CD14-positive monocyte (primary cell): ENCODE measurements at regions not wholly inside any gene's neighbourhood (a gene's known extent, or its start where the extent isn't known, plus 50 kb on each side); places are given as distances from the start of the nearest gene placed in this dataset.

Experiments used
- DNase-seq, 3 donors: peaks; one replicate each; pipeline ENCODE4 v3.0.0-alpha.2; 2011 to 2022
- H2AFZ ChIP-seq: 2 replicates; pipeline ENCODE4 v1.6.0; 2012; ENCODE audit warnings: mild to moderate bottlenecking, low read depth, low read length, inconsistent platforms; ENCODE audit not compliant: insufficient read depth, poor library complexity, severe bottlenecking
- H3K27ac ChIP-seq, 2 donors: 1 replicate in 1 of 2; 2 replicates in 1 of 2; pipeline ENCODE4 v1.5.1; 2012 to 2013; ENCODE audit warnings: low read length in 2 of 2, control low read depth in 1 of 2, inconsistent platforms in 1 of 2, low read depth in 1 of 2, mild to moderate bottlenecking in 1 of 2
- H3K27me3 ChIP-seq, 2 donors: one replicate each; pipeline versions ENCODE4 v1.6.0 to v1.6.1; 2011 to 2013; ENCODE audit warnings: low read length in 2 of 2; ENCODE audit not compliant: control insufficient read depth in 2 of 2, insufficient read depth in 2 of 2
- H3K36me3 ChIP-seq, 2 donors: replicated peaks in 1 of 2; 1 replicate in 1 of 2; 2 replicates in 1 of 2; pipeline versions ENCODE4 v1.5.1 to v1.6.1; 2012 to 2013; ENCODE audit warnings: low read length in 2 of 2, control low read depth in 1 of 2, inconsistent platforms in 1 of 2, mild to moderate bottlenecking in 1 of 2; ENCODE audit not compliant: insufficient read depth in 2 of 2, control insufficient read depth in 1 of 2
- H3K4me1 ChIP-seq, 2 donors: 1 replicate in 1 of 2; 2 replicates in 1 of 2; pipeline versions ENCODE4 v1.5.1 to v1.6.1; 2012 to 2013; ENCODE audit warnings: low read length in 2 of 2, control low read depth in 1 of 2, inconsistent platforms in 1 of 2, mild to moderate bottlenecking in 1 of 2, moderate library complexity in 1 of 2; ENCODE audit not compliant: insufficient read depth in 2 of 2, control insufficient read depth in 1 of 2
- H3K4me2 ChIP-seq: replicated peaks from 2 replicates; pipeline ENCODE3; 2012; ENCODE audit warnings: low read length, moderate library complexity, mild to moderate bottlenecking; ENCODE audit not compliant: poor library complexity, severe bottlenecking; ENCODE audit errors: extremely low read depth
- H3K4me3 ChIP-seq, 3 experiments: fragments of 200-600 bp in 1 of 3; sonication (generic) in 1 of 3; replicated peaks in 1 of 3; 1 replicate in 2 of 3; 2 replicates in 1 of 3; pipeline ENCODE4 v1.5.1; 2011 to 2013; ENCODE audit warnings: low read length in 3 of 3, mild to moderate bottlenecking in 3 of 3, control low read depth in 2 of 3, low read depth in 2 of 3, inconsistent platforms in 1 of 3, moderate library complexity in 1 of 3
- H3K79me2 ChIP-seq: 2 replicates; pipeline ENCODE4 v1.6.0; 2012; ENCODE audit warnings: mild to moderate bottlenecking, control low read depth, inconsistent platforms, low read length, moderate library complexity; ENCODE audit not compliant: insufficient read depth
- H3K9ac ChIP-seq: 2 replicates; pipeline ENCODE4 v1.6.0; 2017; ENCODE audit warnings: low read length, mild to moderate bottlenecking; ENCODE audit not compliant: insufficient read depth, poor library complexity, severe bottlenecking
- H3K9me3 ChIP-seq, 2 donors: replicated peaks in 1 of 2; 1 replicate in 1 of 2; 2 replicates in 1 of 2; pipeline versions ENCODE4 v1.5.1 to v1.6.1; 2012 to 2013; ENCODE audit warnings: low read length in 2 of 2, control low read depth in 1 of 2; ENCODE audit not compliant: control insufficient read depth in 1 of 2, insufficient read depth in 1 of 2
- H4K20me1 ChIP-seq: 2 replicates; pipeline ENCODE4 v1.6.0; 2012; ENCODE audit warnings: mild to moderate bottlenecking, low read length, control low read depth, moderate library complexity; ENCODE audit not compliant: insufficient read depth
- H3K27ac Mint-ChIP-seq, 7 donors: one replicate each; pipeline ENCODE4 v1.8.0; 2020; ENCODE audit warnings: mild to moderate bottlenecking in 7 of 7, mixed read lengths in 7 of 7, moderate library complexity in 6 of 7, inconsistent platforms in 2 of 7
- H3K27me3 Mint-ChIP-seq, 3 donors: one replicate each; pipeline ENCODE4 v1.8.0; 2021 to 2022; ENCODE audit warnings: low read depth in 3 of 3, mild to moderate bottlenecking in 3 of 3, mixed read lengths in 3 of 3, moderate library complexity in 3 of 3, inconsistent platforms in 1 of 3
- H3K36me3 Mint-ChIP-seq, 2 donors: one replicate each; pipeline ENCODE4 v1.8.0; 2020; ENCODE audit warnings: mixed read lengths in 2 of 2, inconsistent platforms in 1 of 2, mild to moderate bottlenecking in 1 of 2
- H3K4me1 Mint-ChIP-seq: one replicate; pipeline ENCODE4 v1.8.0; 2020; ENCODE audit warnings: mild to moderate bottlenecking, mixed read lengths
- H3K4me3 Mint-ChIP-seq, 2 donors: one replicate each; pipeline ENCODE4 v1.8.0; 2020; ENCODE audit warnings: mild to moderate bottlenecking in 2 of 2, mixed read lengths in 2 of 2, moderate library complexity in 1 of 2
- H3K9me3 Mint-ChIP-seq, 7 donors: one replicate each; pipeline ENCODE4 v1.8.0; 2020 to 2022; ENCODE audit warnings: mixed read lengths in 7 of 7, mild to moderate bottlenecking in 6 of 7, moderate library complexity in 6 of 7, inconsistent platforms in 2 of 7
- CTCF ChIP-seq: fragments of 200-600 bp; IDR thresholded peaks from one replicate; pipeline ENCODE4 v1.8.0; 2022; ENCODE audit warnings: antibody characterized with exemption, mild to moderate bottlenecking
- WGBS: methylation state at CpG from one replicate; pipeline ENCODE4 v1.1.5; 2013; ENCODE audit warnings: missing lambda C conversion rate; ENCODE audit not compliant: insufficient coverage; 5-methylcytosine and 5-hydroxymethylcytosine counted together
- intact Hi-C, 2 donors: fragments of 100-400 bp; cut with micrococcal nuclease; formaldehyde crosslinking; loops; one replicate each; pipeline versions ENCODE4 v1.15.0 to v1.15.1; 2023

- H3K9me3 ChIP-seq: peaks cover 0 to 8% of the 10 kb centered on the region in 2 donors
- H3K36me3 Mint-ChIP-seq: no peaks in the 10 kb centered on the region
- peaks cover 2 to 11% (median 4%) of the 10 kb centered on the region in 7 donors for H3K9me3 Mint-ChIP-seq
- H3K27me3 ChIP-seq: no peaks in the 10 kb centered on the region
- no peaks in the 10 kb centered on the region for H3K4me1 Mint-ChIP-seq
- no peak for TF ChIP-seq CTCF
- H2AFZ ChIP-seq: no peak overlapping the region
- H3K27ac ChIP-seq: no peak overlapping the region
- H3K9ac ChIP-seq: no peak overlapping the region
- H4K20me1 ChIP-seq: no peaks in the 10 kb centered on the region
- no peak overlapping the region for H3K27ac Mint-ChIP-seq
- H3K79me2 ChIP-seq: no peaks in the 10 kb centered on the region
- H3K36me3 ChIP-seq: no peaks in the 10 kb centered on the region
- no peaks in the 10 kb centered on the region for H3K4me1 ChIP-seq
- intact Hi-C loops: no loop called here
- no peak overlapping the region for H3K4me2 ChIP-seq
- no peak overlapping the region for H3K4me3 Mint-ChIP-seq
- no peak overlapping the region for H3K4me3 ChIP-seq
- peaks cover 0 to 1% (median 1%) of the 10 kb centered on the region in 3 donors for H3K27me3 Mint-ChIP-seq
- 95% methylated on average over 29 of the region's 29 CpGs for WGBS
- no peak for DNase-seq
Measured at GRCh38 chr2:84290537-84290936, 168.5 kb downstream of the SUCLG1 start.

DNA sequence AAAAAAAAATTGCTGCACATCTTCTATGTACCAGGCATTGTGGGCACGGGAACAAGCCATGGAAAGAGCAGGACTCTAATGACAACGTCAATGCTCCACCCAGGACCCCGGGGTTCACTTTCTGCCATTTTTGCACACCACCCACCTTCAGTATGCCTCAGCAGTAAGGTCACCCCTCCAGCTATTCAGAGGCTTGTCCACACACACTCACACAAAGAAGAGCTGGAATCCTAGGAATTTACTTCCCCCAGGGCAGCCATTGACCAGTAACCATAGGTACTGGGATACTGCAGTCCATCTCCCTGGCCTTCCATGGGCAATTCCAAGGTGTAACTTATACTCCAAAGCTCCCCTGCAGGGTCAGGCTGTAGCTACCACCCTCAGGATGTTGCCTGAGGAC, 170.8 kb downstream of the SUCLG1 start:
- Histone ChIP-seq H3K9ac (no peak overlapping the region), H3K36me3 (no peaks in the 10 kb centered on the region), H3K4me3 (no peak overlapping the region), H3K27me3 (no peaks in the 10 kb centered on the region), H2AFZ (no peak overlapping the region), H3K4me1 (no peaks in the 10 kb centered on the region), H3K79me2 (no peaks in the 10 kb centered on the region), H3K27ac (no peak overlapping the region), H3K4me2 (no peak overlapping the region), H4K20me1 (no peaks in the 10 kb centered on the region), H3K9me3 (peaks cover 0 to 8% of the 10 kb centered on the region in 2 donors)
- Mint-ChIP-seq H3K9me3 (peaks cover 2 to 11% (median 5%) of the 10 kb centered on the region in 7 donors), H3K27ac (no peak overlapping the region), H3K36me3 (no peaks in the 10 kb centered on the region), H3K4me3 (no peak overlapping the region), H3K27me3 (peaks cover 0 to 1% (median 1%) of the 10 kb centered on the region in 3 donors), H3K4me1 (no peaks in the 10 kb centered on the region)
- intact Hi-C loops: no loop called here
- TF ChIP-seq CTCF: no peak
- DNase-seq: no peak
- 93% methylated on average over 3 of the region's 3 CpGs for WGBS
